Chondrocyte (in vitro differentiated cells): ENCODE measurements at regions not wholly inside any gene's neighbourhood (a gene's known extent, or its start where the extent isn't known, plus 50 kb on each side); places are given as distances from the start of the nearest gene placed in this dataset.

Experiments
- DNase-seq: peaks from one replicate; pipeline ENCODE4 v3.0.0; 2021; ENCODE audit warnings: mixed read lengths, low spot score
- H3K27ac Mint-ChIP-seq: one replicate; pipeline ENCODE4 v1.8.0; 2021; ENCODE audit warnings: mild to moderate bottlenecking, moderate library complexity, mixed read lengths; ENCODE audit not compliant: unreplicated experiment
- H3K27me3 Mint-ChIP-seq: 2 replicates; pipeline ENCODE4 v1.8.0; 2021; ENCODE audit warnings: low read depth, mixed read lengths
- H3K36me3 Mint-ChIP-seq: 2 replicates; pipeline ENCODE4 v1.8.0; 2021; ENCODE audit warnings: low read depth, mixed read lengths
- H3K4me1 Mint-ChIP-seq: 2 replicates; pipeline ENCODE4 v1.8.0; 2021; ENCODE audit warnings: low read depth, mild to moderate bottlenecking, mixed read lengths
- H3K4me3 Mint-ChIP-seq: one replicate; pipeline ENCODE4 v1.8.0; 2021; ENCODE audit warnings: mild to moderate bottlenecking, moderate library complexity, mixed read lengths; ENCODE audit not compliant: unreplicated experiment
- H3K9me3 Mint-ChIP-seq: 2 replicates; pipeline ENCODE4 v1.8.0; 2021; ENCODE audit warnings: low read depth, mixed read lengths
- CTCF ChIP-seq: fragments of 200-600 bp; sonication (generic); IDR thresholded peaks from 2 replicates; pipeline ENCODE4 v1.5.0; 2021; ENCODE audit warnings: antibody characterized with exemption, mild to moderate bottlenecking, moderate library complexity

- Mint-ChIP-seq H3K36me3 (peaks cover 3% of the 10 kb centered on the region), H3K27me3 (peaks cover 14% of the 10 kb centered on the region), H3K4me1 (no peaks in the 10 kb centered on the region), H3K4me3 (no peak overlapping the region), H3K9me3 (peaks cover 10% of the 10 kb centered on the region), H3K27ac (no peak overlapping the region)
- DNase-seq = no peak
- TF ChIP-seq CTCF = no peak
Observed at GRCh38 chr3:71851878-71852277, 66.9 kb upstream of the PROK2 start.

GRCh38 chr3:71850654-71851053 is 65.7 kb upstream of the PROK2 start:
- TF ChIP-seq CTCF = no peak
- Mint-ChIP-seq H3K9me3 (peaks cover 10% of the 10 kb centered on the region), H3K4me1 (no peaks in the 10 kb centered on the region), H3K27ac (no peak overlapping the region), H3K27me3 (peaks cover 18% of the 10 kb centered on the region), H3K36me3 (peaks cover 3% of the 10 kb centered on the region), H3K4me3 (no peak overlapping the region)
- DNase-seq = no peak

DNA sequence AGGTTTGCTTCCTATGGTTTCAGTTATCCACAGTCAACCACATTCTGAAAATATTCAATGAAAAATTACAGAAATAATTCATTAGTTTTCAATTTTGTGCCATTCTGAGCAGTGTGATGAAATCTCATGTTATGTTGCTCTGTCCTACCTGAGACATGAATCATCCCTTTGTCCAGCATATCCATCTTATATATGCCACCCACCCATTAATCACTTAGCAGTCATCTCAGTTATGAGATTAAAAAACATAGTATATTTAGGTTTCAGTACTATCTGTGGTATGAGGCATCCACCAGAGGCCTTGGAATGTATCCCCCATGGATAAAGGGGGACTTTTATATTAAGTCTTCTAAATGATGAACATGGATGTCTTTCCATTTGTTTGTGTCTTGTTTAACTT is 64.7 kb upstream of the PROK2 start:
- DNase-seq = no peak
- no peak for TF ChIP-seq CTCF
- peaks cover 10% of the 10 kb centered on the region for H3K9me3 Mint-ChIP-seq
- H3K4me3 Mint-ChIP-seq = no peak overlapping the region
- peaks cover 5% of the 10 kb centered on the region for H3K36me3 Mint-ChIP-seq
- peaks cover 21% of the 10 kb centered on the region for H3K27me3 Mint-ChIP-seq
- H3K27ac Mint-ChIP-seq = no peak overlapping the region
- H3K4me1 Mint-ChIP-seq = no peaks in the 10 kb centered on the region

GRCh38 chr3:71847794-71848193 is 62.8 kb upstream of the PROK2 start:
- Mint-ChIP-seq H3K4me3 (no peak overlapping the region), H3K27ac (no peak overlapping the region), H3K9me3 (peaks cover 10% of the 10 kb centered on the region), H3K4me1 (no peaks in the 10 kb centered on the region), H3K36me3 (peaks cover 5% of the 10 kb centered on the region), H3K27me3 (peaks cover 34% of the 10 kb centered on the region)
- no peak for TF ChIP-seq CTCF
- DNase-seq = no peak

DNA sequence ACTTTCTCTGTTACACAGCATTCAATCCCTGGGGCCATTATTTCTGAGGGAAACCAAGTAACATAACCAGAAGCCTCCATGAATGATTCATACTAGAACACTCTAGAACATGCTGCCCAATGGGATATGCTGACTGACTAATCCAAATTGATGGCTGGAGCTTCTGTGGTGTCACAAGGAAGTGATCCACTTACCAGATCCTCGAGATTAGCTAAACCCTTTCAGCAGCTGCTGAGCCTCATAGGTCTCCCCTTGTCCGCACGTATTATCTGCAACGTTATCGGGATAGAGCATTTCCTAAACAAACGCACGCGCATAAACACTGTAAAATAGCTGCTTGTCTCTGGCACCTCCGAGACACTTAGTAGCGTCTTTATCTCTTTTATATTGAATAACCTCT is 61.2 kb upstream of the PROK2 start:
- H3K36me3 Mint-ChIP-seq = peaks cover 5% of the 10 kb centered on the region
- DNase-seq = no peak
- no peaks in the 10 kb centered on the region for H3K4me1 Mint-ChIP-seq
- H3K4me3 Mint-ChIP-seq = no peak overlapping the region
- TF ChIP-seq CTCF = no peak
- no peak overlapping the region for H3K27ac Mint-ChIP-seq
- H3K9me3 Mint-ChIP-seq = peaks cover 10% of the 10 kb centered on the region
- H3K27me3 Mint-ChIP-seq = peaks cover 34% of the 10 kb centered on the region
